ENCODE measurements at regions not wholly inside any gene's neighbourhood (a gene's known extent, or its start where the extent isn't known, plus 50 kb on each side); places are given as distances from the start of the nearest gene placed in this dataset.

- DNase-seq (ENCODE audit: low spot score), result no peak
- no peaks in the 10 kb centered on the region for H3K4me1 ChIP-seq (ENCODE audit: control insufficient read depth in 4 of 4, insufficient read depth in 4 of 4, low read length in 3 of 4)
- H3K9me3 ChIP-seq (ENCODE audit: control insufficient read depth in 4 of 4, low read length in 3 of 4), result no peaks in the 10 kb centered on the region
- H3K27ac ChIP-seq (ENCODE audit: low read depth in 1 of 2, low read length in 2 of 2), result no peak overlapping the region
- H3K4me3 ChIP-seq (ENCODE audit: low read depth in 1 of 3, low read length in 3 of 3), result no peak overlapping the region
- no peaks in the 10 kb centered on the region for H3K36me3 ChIP-seq (ENCODE audit: control insufficient read depth in 4 of 4, insufficient read depth in 3 of 4, low read depth in 1 of 4, low read length in 3 of 4)
- H3K27me3 ChIP-seq (ENCODE audit: control insufficient read depth in 4 of 4, insufficient read depth in 4 of 4, low read length in 3 of 4), result no peaks in the 10 kb centered on the region
- TF ChIP-seq RAD21 (IDR thresholded peaks at IDR 0.05) (no peak), HNF4G (IDR thresholded peaks at IDR 0.05) (no peak), GABPA (IDR thresholded peaks at IDR 0.05 in 1 of 2, conservative IDR thresholded peaks at IDR 0.05 in 1 of 2) (no peak), NR2F2 (IDR thresholded peaks at IDR 0.05) (no peak), FOXA1 (IDR thresholded peaks at IDR 0.05) (no peak), FOXA2 (IDR thresholded peaks at IDR 0.05) (no peak), HNF4A (conservative IDR thresholded peaks at IDR 0.05) (no peak), CTCF (IDR thresholded peaks at IDR 0.05; ENCODE audit: low read depth, low read length, missing input control) (no peak), MAX (IDR thresholded peaks at IDR 0.05) (no peak), TAF1 (conservative IDR thresholded peaks at IDR 0.05) (no peak), ATF3 (IDR thresholded peaks at IDR 0.05) (no peak)
- TF ChIP-seq, protein P1, sequence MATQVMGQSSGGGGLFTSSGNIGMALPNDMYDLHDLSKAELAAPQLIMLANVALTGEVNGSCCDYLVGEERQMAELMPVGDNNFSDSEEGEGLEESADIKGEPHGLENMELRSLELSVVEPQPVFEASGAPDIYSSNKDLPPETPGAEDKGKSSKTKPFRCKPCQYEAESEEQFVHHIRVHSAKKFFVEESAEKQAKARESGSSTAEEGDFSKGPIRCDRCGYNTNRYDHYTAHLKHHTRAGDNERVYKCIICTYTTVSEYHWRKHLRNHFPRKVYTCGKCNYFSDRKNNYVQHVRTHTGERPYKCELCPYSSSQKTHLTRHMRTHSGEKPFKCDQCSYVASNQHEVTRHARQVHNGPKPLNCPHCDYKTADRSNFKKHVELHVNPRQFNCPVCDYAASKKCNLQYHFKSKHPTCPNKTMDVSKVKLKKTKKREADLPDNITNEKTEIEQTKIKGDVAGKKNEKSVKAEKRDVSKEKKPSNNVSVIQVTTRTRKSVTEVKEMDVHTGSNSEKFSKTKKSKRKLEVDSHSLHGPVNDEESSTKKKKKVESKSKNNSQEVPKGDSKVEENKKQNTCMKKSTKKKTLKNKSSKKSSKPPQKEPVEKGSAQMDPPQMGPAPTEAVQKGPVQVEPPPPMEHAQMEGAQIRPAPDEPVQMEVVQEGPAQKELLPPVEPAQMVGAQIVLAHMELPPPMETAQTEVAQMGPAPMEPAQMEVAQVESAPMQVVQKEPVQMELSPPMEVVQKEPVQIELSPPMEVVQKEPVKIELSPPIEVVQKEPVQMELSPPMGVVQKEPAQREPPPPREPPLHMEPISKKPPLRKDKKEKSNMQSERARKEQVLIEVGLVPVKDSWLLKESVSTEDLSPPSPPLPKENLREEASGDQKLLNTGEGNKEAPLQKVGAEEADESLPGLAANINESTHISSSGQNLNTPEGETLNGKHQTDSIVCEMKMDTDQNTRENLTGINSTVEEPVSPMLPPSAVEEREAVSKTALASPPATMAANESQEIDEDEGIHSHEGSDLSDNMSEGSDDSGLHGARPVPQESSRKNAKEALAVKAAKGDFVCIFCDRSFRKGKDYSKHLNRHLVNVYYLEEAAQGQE (IDR thresholded peaks at IDR 0.05), result no peak
- 92% methylated on average over 7 of the region's 7 CpGs for WGBS
- no peak overlapping the region for H3K9ac ChIP-seq (ENCODE audit: low read depth in 1 of 2, low read length in 2 of 2)
These were observed 528.0 kb downstream of the BNC2 start for GRCh38 chr9:16342246-16343020.

DNA sequence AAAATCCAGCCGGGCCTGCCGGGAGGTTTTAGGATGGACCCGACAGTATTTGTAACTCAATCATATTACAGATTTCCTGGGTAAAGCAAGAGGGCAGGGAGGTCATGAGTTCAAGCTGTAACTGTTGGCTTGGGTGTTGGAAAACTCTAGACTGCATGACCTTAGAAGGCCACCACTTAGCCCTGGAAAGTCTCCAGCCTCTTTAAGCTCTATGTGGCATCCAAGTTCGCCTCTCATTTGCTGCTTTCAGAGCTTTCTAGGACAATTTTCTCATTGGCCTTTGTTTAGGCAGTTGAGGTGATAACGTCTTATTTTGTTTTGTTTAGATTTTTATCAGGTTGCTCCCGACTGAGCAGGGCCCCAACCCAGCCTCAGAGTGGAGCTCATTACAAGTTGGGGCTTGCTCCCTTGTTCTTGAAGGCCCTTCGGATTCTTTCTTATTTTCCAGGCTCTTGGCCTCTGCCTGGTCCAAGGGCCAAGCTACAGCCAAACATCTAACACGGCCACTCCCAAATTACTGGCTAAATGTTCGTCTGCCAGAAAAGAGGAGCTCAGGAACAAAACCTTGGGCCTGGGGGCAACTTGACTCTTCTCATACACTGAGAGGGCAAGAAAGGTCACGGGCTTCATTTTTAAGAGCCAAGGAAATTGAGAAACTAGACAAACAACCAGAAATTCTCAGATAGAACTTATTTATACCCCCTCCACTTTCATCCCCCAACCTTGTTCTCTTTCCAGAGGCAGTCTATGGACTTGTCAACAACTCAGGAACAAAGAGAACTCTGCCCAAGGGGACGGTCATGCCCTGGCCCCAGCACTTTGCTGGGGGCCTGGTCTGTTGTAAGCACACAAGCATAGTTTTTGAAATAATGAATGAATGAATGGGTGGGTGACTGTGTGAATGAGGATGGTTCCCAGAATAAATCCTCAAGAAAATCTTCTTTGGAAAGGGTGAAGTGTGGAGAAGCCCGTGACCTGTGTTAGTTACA lies 526.9 kb downstream of the BNC2 start:
- DNase-seq (ENCODE audit: low spot score), result no peak
- H3K4me1 ChIP-seq (ENCODE audit: control insufficient read depth in 4 of 4, insufficient read depth in 4 of 4, low read length in 3 of 4), result no peaks in the 10 kb centered on the region
- WGBS, result 74% methylated on average over 12 of the region's 12 CpGs

More for the DNA sequence above, 526.9 kb downstream of the BNC2 start:
- H3K9me3 ChIP-seq (ENCODE audit: control insufficient read depth in 4 of 4, low read length in 3 of 4), result no peaks in the 10 kb centered on the region
- no peak overlapping the region for H3K27ac ChIP-seq (ENCODE audit: low read depth in 1 of 2, low read length in 2 of 2)
- no peak overlapping the region for H3K9ac ChIP-seq (ENCODE audit: low read depth in 1 of 2, low read length in 2 of 2)
- H3K27me3 ChIP-seq (ENCODE audit: control insufficient read depth in 4 of 4, insufficient read depth in 4 of 4, low read length in 3 of 4), result no peaks in the 10 kb centered on the region
- no peak overlapping the region for H3K4me3 ChIP-seq (ENCODE audit: low read depth in 1 of 3, low read length in 3 of 3)
- no peaks in the 10 kb centered on the region for H3K36me3 ChIP-seq (ENCODE audit: control insufficient read depth in 4 of 4, insufficient read depth in 3 of 4, low read depth in 1 of 4, low read length in 3 of 4)
- TF ChIP-seq RXRA (IDR thresholded peaks at IDR 0.05), result peak; percentile 6 to 35
- TF ChIP-seq NR2F2 (IDR thresholded peaks at IDR 0.05), result peak; percentile 66
- TF ChIP-seq, protein P1 (IDR thresholded peaks at IDR 0.05), result no peak
- no peak for TF ChIP-seq MAX (IDR thresholded peaks at IDR 0.05)
- no peak for TF ChIP-seq ZBTB33 (IDR thresholded peaks at IDR 0.05)
- no peak for TF ChIP-seq YY1 (IDR thresholded peaks at IDR 0.05)
- TF ChIP-seq GABPA (IDR thresholded peaks at IDR 0.05 in 1 of 2, conservative IDR thresholded peaks at IDR 0.05 in 1 of 2), result no peak

All from liver (tissue), 8 donors.